GM18507 (cell line): ENCODE measurements at regions not wholly inside any gene's neighbourhood (a gene's known extent, or its start where the extent isn't known, plus 50 kb on each side); places are given as distances from the start of the nearest gene placed in this dataset.
"Not testable (repeated sequence)": the region's sequence is repeated elsewhere in the genome, so short reads cannot be mapped to it uniquely, and the experiment has no call there.

Experiments used
- DNase-seq: peaks from one replicate; pipeline ENCODE4 v3.0.0; 2011; ENCODE audit warnings: low read depth; ENCODE audit not compliant: insufficient read length; ENCODE audit errors: extremely low spot score
- FAIRE-seq: peaks from 2 replicates; lab custom pipeline; 2011; peaks lifted over from hg19 to GRCh38; lab: Jason Lieb, UNC

GRCh38 chr6:130537447-130537846 is 171.6 kb downstream of the TMEM200A start:
- no peak for DNase-seq
- no peak for FAIRE-seq

GRCh38 chr6:130547723-130548122 is 181.9 kb downstream of the TMEM200A start:
- DNase-seq (no peak), FAIRE-seq (no peak)

GRCh38 chr6:130557481-130558112 is 191.8 kb downstream of the TMEM200A start:
- DNase-seq: no peak

GRCh38 chr6:130558131-130558530 is 192.3 kb downstream of the TMEM200A start:
- DNase-seq (no peak), FAIRE-seq (no peak)

More at GRCh38 chr6:130557481-130558112, 191.8 kb downstream of the TMEM200A start:
- peak; percentile 15 for FAIRE-seq

- FAIRE-seq (no peak), DNase-seq (no peak)
These were observed 193.3 kb downstream of the TMEM200A start for GRCh38 chr6:130559166-130559565.

- FAIRE-seq: no peak
These were observed 194.4 kb downstream of the TMEM200A start for GRCh38 chr6:130560231-130560630.

GRCh38 chr6:130561159-130561558 is 195.3 kb downstream of the TMEM200A start:
- FAIRE-seq: peak; percentile 36
- not testable (repeated sequence) for DNase-seq

More at GRCh38 chr6:130560231-130560630, 194.4 kb downstream of the TMEM200A start:
- no peak for DNase-seq

GRCh38 chr6:130565696-130566095 is 199.9 kb downstream of the TMEM200A start:
- no peak for DNase-seq
- no peak for FAIRE-seq

GRCh38 chr6:130574146-130574545 is 208.3 kb downstream of the TMEM200A start:
- no peak for FAIRE-seq
- no peak for DNase-seq

GRCh38 chr6:130575557-130575956 is 209.7 kb downstream of the TMEM200A start:
- FAIRE-seq (no peak), DNase-seq (no peak)

GRCh38 chr6:130575971-130576370 is 210.2 kb downstream of the TMEM200A start:
- FAIRE-seq: peak; percentile 96
- peak; percentile 25 for DNase-seq

- no peak for DNase-seq
These were observed 211.5 kb downstream of the TMEM200A start for GRCh38 chr6:130577178-130577919.

GRCh38 chr6:130578713-130579112 is 212.9 kb downstream of the TMEM200A start:
- FAIRE-seq (no peak), DNase-seq (no peak)

More at GRCh38 chr6:130577178-130577919, 211.5 kb downstream of the TMEM200A start:
- FAIRE-seq: peak; percentile 26

GRCh38 chr6:130583268-130583667 is 217.5 kb downstream of the TMEM200A start:
- FAIRE-seq (no peak), DNase-seq (no peak)

- FAIRE-seq: no peak
These were observed 219.8 kb downstream of the TMEM200A start for GRCh38 chr6:130585587-130585986.

GRCh38 chr6:130587778-130588520 is 222.1 kb downstream of the TMEM200A start:
- DNase-seq: no peak
- FAIRE-seq: no peak

More at GRCh38 chr6:130585587-130585986, 219.8 kb downstream of the TMEM200A start:
- DNase-seq: no peak

- no peak for FAIRE-seq
- no peak for DNase-seq
These were observed 227.4 kb downstream of the TMEM200A start for GRCh38 chr6:130593200-130593599.

- FAIRE-seq: no peak
- DNase-seq: no peak
These were observed 228.1 kb downstream of the TMEM200A start for GRCh38 chr6:130593948-130594347.

- FAIRE-seq: no peak
- no peak for DNase-seq
These were observed 228.9 kb upstream of the SMLR1 start for GRCh38 chr6:130598021-130598989.
